Breast epithelium (tissue), 3 donors: ENCODE measurements at regions not wholly inside any gene's neighbourhood (a gene's known extent, or its start where the extent isn't known, plus 50 kb on each side); places are given as distances from the start of the nearest gene placed in this dataset.

ENCODE experiments used
- POLR2A ChIP-seq: fragments of 450-650 bp; IDR thresholded peaks from one replicate; pipeline ENCODE4 v1.6.1; 2016; ENCODE audit warnings: antibody characterized with exemption, mild to moderate bottlenecking, moderate library complexity
- POLR2AphosphoS5 ChIP-seq, 3 donors: sonication (generic); formaldehyde crosslinking; IDR thresholded peaks; one replicate each; pipeline ENCODE4 v1.6.1; 2017; ENCODE audit warnings: antibody characterized with exemption in 3 of 3
- TF ChIP-seq, protein P1 (sequence below), 3 donors: fragments of 450-650 bp; IDR thresholded peaks; one replicate each; pipeline ENCODE4 v1.5.1; 2016 to 2017; ENCODE audit warnings: antibody characterized with exemption in 3 of 3, mild to moderate bottlenecking in 3 of 3, moderate library complexity in 3 of 3

DNA sequence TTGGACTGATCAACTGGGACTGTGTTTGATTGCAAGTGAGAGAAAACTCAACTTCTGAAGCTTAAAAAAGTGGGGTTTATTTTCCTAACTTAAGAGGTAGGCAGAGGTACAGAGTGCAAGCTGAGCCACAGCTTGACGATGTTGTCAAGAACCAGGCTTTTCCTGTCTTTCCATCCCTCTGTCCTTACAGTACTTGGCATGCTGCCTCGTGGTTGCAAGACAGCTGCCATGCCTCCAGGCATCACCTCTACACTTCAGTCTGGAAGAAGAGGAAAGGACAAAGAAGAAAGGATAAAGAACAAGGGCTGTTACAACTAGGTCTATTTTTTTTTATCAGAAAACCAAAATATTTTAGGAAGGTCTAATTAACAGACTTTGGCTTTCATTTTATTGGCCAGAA lies 51.8 kb upstream of the GALNT15 start:
- TF ChIP-seq, protein P1, sequence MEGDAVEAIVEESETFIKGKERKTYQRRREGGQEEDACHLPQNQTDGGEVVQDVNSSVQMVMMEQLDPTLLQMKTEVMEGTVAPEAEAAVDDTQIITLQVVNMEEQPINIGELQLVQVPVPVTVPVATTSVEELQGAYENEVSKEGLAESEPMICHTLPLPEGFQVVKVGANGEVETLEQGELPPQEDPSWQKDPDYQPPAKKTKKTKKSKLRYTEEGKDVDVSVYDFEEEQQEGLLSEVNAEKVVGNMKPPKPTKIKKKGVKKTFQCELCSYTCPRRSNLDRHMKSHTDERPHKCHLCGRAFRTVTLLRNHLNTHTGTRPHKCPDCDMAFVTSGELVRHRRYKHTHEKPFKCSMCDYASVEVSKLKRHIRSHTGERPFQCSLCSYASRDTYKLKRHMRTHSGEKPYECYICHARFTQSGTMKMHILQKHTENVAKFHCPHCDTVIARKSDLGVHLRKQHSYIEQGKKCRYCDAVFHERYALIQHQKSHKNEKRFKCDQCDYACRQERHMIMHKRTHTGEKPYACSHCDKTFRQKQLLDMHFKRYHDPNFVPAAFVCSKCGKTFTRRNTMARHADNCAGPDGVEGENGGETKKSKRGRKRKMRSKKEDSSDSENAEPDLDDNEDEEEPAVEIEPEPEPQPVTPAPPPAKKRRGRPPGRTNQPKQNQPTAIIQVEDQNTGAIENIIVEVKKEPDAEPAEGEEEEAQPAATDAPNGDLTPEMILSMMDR (IDR thresholded peaks at IDR 0.05), result no peak
- TF ChIP-seq POLR2A (no peak), POLR2AphosphoS5 (IDR thresholded peaks at IDR 0.05) (no peak)
